HG02571 (cell line): ENCODE measurements at regions not wholly inside any gene's neighbourhood (a gene's known extent, or its start where the extent isn't known, plus 50 kb on each side); places are given as distances from the start of the nearest gene placed in this dataset.

ENCODE experiments used
- ATAC-seq: cut with Tn5 transposase; IDR thresholded peaks from one replicate; pipeline ENCODE4 v1.9.1; 2021; ENCODE audit warnings: mild to moderate bottlenecking, moderate library complexity; ENCODE audit not compliant: unreplicated experiment

DNA sequence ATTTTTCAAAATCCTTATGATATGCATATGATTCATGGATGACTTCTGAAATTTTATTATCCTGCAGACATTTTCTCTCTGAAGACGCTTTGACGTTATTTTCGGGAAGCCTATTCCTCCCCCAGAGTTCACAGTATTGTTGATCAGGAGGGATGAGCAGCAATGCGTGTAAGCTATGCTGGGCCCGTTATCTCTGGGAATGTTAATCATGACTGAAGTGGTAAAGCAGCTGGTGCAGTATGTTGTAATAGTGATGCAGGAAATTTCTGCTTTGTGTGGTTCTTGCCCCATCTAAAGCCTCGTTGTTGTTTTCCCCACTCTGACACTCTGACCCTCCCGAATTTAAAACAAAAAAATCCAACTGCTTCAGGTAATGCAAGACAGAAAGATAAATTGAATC, 1797.8 kb upstream of the WWC1 start:
- ATAC-seq: no peak

DNA sequence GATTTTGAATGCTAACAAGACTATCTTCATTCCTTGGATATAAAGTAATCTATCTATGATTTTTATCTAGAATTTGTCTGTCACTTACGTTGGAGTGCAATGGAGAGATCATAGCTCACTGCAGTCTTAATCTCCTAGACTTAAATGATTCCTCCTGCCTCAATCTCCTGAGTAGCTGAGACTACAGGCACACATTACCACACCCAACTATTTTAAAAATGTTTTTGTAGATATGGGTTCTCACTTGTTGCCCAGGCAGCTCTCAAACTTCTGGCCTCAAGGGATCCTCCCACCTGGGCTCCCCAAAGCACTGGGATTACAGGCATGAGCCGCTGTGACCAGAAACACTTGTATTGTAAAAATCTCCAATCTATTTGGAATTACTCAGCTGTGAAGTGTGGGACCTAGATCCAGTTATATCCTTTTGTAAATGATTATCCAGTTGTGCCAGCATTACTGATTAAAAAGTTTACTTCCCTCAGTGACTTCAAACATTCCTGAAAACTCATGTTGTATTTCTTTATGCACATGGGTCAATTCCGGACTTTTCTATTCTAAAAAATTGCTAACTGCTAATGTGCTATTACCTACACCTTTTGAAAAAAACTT, 1793.8 kb upstream of the WWC1 start:
- no peak for ATAC-seq

DNA sequence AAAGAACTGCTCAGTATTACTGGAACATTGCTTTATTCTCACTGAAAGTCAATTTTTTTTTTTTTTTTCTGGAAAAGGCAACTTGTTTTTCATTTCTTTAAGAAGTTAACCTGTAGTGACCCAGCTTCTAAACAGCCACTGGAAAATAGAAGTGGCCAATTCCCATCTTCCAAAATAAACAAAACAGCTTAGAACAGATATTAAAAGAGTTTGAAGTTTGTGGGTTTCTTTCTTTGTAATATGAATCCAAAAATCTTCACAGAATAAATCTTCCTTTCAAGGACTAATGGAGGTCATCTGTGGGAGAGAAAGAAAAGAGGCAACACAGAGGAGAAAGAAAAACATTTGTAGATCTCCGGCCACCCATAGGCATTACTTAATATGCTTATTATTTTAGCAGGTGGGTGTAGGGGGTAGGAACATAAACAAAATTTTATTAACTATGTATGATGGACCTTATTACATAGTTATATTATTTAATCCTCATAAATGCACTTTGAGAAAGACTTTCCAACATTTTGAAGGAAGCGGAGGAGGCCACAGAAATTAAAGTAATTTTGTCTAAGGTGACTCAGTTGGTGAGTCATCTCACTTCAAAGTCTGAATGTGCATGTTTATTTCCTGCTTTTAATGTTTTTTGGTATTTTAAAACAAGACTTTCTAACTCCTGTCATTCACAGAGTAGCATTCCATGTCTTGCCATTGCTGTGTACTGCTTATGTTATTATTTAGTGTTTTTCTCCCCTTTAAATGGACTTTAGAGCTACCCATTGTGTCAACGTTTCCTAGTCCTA, 1791.8 kb upstream of the WWC1 start:
- ATAC-seq: no peak

DNA sequence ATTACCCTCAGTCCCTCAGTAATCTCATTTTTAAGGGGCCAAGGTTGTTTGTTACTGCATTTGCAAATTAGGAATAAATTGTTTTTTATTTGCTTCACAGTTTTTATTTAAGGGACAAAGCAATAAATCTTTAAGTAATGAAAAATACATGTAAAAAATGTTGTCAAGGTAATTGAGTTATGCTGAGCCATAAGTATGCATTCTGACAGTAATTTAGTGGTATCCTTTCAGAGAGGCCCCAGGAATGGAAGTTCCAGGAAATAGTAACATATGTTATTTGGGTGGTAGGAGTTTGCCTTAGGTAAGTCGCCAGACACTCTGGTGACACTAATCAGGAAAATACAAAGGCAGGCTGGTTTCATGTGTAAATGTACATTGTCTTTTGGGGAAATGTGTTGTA, 1787.9 kb upstream of the WWC1 start:
- ATAC-seq: no peak

DNA sequence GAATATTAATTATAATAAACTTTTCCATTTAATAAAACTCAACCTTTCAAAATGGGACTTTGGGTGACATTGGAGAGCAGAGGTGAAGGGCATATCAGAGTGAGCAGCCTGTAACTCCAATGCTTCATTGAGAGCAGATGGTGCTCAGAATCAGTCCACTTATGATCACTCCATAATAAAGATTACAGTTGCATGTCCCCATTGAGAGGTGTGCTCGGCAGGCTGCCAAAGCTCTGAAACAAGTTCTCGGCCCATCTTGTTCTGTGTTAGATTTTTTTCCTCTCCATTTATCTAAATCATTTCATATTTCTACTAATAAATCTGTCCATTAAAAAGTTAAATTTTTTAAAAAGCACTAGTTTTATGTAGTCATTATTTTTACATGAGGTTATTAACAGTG, 1786.4 kb upstream of the WWC1 start:
- ATAC-seq: no peak

- ATAC-seq: no peak
Observed at GRCh38 chr5:166505544-166505943, 1785.9 kb upstream of the WWC1 start.

DNA sequence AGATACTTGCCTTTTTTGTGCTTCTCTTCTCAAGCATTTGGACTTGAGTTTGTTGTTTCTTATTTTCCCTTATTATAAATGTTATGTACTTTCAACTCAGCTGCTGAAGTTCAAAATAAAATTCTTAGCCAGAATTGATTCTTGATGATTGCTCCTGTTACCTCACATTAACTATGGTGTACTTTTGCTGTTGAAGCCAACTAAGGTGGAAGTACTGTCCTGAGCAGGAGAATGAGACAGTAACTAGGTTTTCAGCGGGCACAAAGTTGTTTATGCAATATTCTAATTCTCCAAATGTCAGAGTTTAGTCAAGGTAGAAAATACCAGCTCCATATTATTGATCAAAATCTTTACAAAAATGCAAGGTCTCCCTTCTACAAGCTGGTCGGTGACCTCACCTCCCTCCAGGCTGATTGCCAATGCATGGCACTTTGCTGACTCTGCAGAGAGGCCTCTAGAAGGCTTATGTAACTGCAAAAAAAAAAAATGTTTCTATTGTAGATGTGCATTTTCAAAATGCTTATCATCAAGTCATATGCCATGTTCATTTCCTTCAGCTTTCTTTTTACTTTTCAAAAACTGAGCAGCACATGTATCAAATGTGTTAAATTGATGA, 1783.5 kb upstream of the WWC1 start:
- ATAC-seq: no peak

DNA sequence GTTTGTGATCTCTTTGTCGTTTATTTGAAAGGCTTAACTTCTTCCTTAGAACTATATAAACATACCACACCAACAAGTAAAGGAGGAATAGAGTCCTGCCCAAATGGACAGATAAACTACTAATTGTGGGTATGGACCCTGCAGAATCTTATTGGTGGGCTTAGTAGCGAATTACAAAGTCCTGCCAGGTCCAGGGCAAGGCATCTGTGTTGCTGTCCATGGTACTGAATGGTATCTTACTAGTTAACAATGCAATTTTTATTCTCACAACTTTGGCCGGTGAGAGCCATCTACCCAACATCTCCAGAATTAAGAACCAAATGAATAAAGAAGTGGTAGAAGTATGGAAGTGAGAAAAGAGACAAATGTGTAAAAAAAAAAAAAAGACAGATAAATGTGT, 1782.4 kb upstream of the WWC1 start:
- no peak for ATAC-seq

DNA sequence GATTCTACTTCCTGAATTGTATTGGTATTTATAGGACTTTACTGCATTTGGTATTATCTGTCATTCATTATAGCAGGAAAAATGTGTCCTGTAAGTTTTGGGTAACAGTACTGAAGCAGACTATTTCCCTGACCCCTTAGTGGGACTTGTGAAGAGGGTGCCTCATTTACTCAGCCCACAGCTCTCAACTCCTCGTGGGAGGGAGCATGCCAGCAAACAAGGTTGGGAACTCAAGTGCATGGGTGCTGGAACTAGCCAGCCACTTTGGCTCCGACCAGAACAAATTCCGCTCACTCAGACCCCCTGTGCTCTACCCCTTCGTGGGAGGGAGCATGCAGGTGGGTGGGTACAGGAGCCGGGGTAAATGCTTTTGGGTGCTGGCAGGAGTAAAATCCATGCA, 1773.5 kb upstream of the WWC1 start:
- no peak for ATAC-seq

GRCh38 chr5:166523206-166523605, 1768.2 kb upstream of the WWC1 start:
- ATAC-seq: no peak

GRCh38 chr5:166529200-166529599, 1762.2 kb upstream of the WWC1 start:
- no peak for ATAC-seq

- no peak for ATAC-seq
Observed at GRCh38 chr5:166532456-166533220, 1758.8 kb upstream of the WWC1 start.

DNA sequence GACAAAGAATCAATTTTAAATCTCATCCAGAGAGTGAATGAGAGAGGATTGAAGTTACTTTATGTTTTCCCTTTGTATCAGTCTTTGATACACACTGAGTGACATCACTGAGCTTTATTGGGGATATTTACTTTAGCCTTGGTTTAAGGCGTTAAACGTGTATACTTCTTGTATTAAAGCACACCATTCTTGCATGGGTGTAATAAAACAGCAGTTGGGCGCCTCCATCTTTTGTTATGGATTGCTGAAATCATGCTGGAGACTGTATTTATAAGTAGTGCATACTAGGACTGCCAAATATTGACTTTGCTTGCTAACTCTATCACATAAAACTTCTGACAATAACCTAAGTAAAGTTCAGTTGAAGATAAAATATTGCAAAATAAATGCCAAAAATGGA, 1755.8 kb upstream of the WWC1 start:
- ATAC-seq: no peak

DNA sequence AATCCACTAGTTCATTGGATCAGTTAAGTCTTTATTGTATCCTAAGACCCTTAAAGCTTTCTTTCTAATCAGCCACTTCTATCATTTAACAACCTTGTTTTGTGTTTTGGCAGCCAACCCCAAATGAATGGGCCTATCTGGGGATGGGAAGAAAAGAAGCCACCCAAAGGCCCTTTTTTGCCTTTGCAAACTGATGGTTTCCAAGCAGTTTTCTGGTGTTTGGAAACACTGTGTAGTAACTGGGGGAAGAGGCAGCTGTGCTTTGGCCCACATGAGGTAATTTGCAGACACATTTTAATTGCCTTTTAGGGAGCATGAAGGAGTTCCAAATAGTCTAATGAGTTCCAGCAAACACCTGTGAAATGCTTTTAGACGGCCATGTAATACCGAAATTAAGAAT, 1751.3 kb upstream of the WWC1 start:
- no peak for ATAC-seq

DNA sequence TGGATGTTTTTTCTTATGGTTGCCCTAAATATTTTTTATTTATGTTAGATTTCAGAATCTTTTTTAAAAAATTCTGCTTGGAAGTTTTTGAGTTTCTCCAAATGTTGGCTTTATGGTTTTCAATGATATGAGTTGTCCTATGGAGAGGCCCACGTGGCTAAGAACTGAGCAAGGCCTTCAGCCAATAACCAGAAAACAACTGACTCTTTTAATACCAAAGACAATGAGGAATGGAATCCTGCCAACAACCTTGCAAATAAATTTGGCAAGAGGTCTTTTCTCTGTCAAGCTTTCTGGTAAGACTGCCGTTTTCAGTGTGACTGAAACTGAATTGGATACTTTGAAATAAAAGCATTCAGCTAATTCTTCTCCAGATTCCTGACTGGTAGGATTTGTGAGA, 1740.1 kb upstream of the WWC1 start:
- no peak for ATAC-seq

- ATAC-seq: no peak
Observed at GRCh38 chr5:166553778-166554177, 1737.7 kb upstream of the WWC1 start.

DNA sequence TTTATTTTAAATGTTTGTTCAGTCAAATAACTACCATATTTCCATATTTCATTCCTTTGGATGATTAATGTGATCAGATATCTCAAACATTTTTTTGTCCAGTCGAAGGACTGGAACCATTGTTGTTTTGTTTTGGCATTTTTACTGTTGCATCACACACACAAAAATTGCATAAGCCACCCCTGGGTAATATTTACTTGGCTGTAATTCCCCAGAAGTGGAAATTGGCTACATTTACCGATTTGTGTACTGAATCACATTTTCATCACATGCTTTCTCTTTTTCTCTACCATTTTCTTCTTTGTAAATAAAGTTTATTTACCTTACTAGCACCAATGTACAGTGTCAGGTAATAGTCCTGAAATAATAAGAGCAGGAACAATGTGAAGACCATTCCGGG, 1729.7 kb upstream of the WWC1 start:
- no peak for ATAC-seq

DNA sequence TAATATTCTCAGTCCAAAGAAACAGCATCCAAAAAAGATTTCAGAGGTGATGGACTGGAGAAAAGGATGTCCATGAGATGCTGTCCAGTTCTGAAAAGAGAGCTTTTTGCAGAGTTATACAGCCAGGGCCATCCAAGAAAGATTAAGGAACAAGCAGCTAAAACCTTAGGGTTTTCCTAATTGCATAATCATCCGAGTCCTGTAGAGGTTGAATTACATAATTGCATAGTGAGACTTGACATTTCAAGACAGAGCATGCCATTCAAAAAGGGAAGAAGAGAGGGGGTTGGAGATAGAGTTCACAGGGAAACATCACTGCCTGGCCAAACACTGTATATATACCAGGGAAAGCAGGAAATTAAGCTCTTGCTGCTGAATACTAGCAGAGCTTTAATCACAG, 1729.2 kb upstream of the WWC1 start:
- no peak for ATAC-seq

- ATAC-seq: no peak
Observed at GRCh38 chr5:166566725-166567124, 1724.7 kb upstream of the WWC1 start.

GRCh38 chr5:166570865-166571264, 1720.6 kb upstream of the WWC1 start:
- no peak for ATAC-seq

- ATAC-seq: no peak
Observed at GRCh38 chr5:166571668-166572067, 1719.8 kb upstream of the WWC1 start.

- ATAC-seq: no peak
Observed at GRCh38 chr5:166576323-166576722, 1715.1 kb upstream of the WWC1 start.
